HG03280 (cell line): ENCODE measurements at regions not wholly inside any gene's neighbourhood (a gene's known extent, or its start where the extent isn't known, plus 50 kb on each side); places are given as distances from the start of the nearest gene placed in this dataset.

Experiments
- ATAC-seq: cut with Tn5 transposase; IDR thresholded peaks from one replicate; pipeline ENCODE4 v1.9.1; 2021; ENCODE audit warnings: mild to moderate bottlenecking, moderate library complexity; ENCODE audit not compliant: unreplicated experiment

DNA sequence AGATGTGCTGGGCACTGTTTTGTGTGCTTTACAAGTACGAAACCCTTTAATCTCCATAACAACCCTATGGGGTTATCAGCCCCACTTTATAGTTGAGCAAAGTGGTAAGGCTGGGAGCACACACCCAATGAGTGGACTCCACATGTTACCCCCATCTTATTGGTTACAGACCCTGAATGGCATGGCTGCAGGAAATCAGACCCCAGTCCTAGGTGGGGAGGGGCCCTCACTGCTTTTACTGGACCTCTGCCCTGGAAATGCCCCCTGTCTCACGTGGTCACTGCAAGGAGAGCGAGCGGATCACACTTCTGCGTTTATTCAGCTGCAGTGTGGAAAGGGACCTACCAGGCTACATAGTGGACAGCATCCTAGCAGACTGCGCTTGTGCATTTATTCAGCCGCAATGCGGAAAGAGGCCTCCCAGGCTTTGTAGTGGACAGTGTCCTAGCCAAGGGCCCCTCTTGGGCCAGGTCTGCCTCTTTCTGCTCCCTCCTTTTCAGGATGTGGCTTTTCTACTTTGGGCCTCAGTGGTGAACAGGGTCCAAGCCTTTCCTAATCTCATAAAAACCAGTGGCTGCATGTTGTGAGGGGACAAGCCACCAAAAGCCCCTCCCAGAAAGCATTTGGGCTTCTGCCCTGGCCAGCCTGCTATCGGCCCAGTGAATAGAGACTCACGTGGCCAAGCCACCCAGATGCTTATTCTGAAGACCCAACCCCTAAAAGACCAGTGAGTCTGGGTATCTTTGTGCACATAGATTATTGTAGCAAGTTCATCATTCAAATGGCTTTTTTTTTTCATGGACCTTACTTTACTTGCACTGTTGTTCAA lies 405.7 kb upstream of the RNF32 start:
- ATAC-seq, result no peak

- ATAC-seq, result no peak
Observed at GRCh38 chr7:156234192-156234591, 406.4 kb upstream of the RNF32 start.

DNA sequence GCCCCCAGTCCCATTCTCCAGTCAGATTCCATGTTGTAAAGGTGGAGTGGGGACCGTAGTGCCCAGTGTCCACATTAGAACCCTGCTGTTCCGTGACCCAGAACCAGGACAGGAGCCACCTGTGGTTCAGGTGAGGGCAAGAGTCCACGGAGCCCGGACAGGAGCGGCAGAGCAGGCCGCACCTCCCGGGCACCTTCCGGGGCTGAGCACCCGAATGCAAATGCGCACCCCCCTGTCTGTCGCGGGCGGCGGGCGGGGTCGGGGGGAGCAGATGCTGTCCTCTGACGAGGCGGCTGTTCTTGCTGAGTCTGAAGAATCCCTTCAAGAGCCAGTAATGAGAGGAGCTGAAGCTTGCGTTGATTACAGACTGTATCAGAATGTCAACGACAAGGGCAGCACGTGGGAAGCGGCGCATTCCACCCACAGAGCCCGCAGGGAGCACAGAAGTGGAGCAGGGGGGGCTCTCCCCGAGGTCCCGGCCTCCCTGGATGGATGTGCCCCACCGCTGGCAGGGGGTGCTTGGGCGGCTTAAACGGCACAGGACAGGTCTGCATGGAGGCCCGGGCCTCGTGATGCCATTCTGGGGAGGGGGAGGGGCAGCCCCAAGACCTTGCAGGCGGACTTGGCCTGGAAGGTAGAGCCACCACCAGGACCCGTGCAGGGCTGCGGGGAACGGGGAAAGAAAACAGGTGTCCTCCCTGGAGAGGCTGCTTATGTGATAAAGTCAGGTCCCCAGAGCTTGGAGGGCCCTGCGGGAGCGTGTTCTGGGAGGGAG lies 407.5 kb upstream of the RNF32 start:
- ATAC-seq, result no peak

- no peak for ATAC-seq
Observed at GRCh38 chr7:156230576-156230975, 410.0 kb upstream of the RNF32 start.

- no peak for ATAC-seq
Observed at GRCh38 chr7:156224833-156225225, 412.6 kb upstream of the SHH start.

DNA sequence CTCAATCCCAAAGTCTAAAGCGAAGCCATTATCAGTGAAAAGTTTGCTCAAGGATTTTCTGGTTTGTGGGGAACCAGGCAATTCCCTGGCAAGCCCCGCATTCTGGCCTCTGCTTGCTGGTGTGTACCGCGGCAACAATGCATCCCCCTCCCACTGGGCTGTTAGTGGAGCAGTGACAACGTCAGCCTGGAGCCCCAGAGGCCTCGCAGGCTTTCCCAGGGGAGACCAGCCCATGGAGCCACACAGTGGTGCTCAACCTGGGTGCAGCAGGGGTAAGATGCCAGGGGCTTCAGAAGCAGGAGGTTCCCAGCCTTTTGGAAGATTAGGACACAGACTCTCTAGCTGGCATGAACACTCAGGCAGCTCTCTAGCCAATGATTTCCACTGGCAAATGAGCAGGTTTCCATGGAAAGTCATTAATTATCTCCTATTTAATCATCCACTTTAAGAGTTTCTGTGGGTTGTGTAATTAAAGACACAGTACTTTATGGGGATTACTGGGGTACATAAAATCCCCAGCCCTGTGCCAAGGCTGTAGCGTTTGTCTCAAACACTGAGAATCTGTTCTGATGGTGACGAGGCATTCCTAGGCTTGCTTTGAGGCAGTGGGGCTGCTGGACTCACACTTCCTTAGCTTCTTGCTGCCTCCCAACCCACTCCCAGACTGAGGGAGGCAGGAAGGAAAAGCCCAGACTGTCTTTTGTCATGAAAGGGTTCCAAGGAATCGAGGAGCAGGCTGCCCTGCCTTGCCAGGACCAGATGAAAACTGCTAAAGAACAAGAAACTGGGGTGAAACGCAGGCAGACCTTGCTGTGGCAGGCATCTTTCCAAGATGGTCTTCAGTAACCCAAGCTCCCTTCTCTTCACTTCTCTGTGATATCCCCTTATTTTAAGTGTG lies 411.9 kb upstream of the SHH start:
- ATAC-seq, result no peak

DNA sequence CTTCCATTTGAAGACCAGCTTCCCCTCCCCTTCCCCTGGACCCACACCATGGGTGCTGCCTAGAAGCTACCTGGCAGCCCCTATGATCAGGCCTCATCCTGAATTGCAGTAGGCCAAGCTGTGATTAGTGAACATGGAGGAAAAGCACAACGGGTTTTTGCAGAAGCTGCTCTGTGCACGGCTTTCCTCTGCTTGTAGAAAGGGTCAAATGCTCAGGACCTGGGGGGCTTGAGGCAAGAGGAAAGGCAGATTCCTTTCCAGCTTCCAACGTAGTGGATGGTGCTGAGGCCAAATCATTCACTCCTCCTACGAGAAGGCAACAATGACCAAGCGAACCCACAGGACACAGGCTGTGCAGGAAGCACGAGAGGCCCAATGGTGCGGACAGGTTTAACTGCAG lies 410.3 kb upstream of the SHH start:
- ATAC-seq, result no peak

DNA sequence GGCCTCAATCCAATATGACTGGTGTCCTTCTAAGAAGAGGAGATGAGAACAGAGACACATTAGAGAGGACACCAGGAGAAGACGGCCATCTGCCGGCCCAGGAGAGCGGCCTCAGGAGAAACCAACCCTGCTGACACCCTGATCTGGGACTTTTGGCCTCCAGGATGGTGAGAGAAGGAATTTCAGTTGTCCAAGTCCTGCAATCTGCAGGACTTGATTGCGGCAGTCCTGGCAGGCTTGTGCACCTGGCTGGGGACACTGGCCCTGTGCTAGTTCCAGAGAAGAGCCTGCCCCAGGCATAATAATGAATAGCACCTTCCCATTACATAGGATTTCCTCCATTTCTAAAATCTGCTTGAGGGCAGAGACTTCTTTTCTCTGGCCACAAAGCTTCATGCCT lies 409.9 kb upstream of the SHH start:
- no peak for ATAC-seq

DNA sequence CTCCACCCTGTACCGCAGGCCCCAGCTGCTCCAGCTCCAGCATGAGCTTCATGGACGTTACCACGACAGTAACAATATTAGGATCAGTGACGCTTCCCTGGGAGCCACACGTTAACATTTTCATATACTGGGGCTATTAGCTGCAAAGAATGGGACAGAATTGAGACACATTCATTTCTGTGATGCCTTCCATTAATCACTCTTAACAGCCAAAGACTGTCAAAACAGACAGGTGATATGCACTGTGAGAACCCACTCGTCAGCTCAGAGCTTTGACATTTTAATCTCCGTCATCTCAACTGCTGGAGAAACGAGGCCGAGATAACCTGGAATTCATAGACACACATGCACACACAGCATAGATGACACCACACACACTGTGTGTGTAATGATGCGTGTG lies 408.4 kb upstream of the SHH start:
- ATAC-seq, result no peak

DNA sequence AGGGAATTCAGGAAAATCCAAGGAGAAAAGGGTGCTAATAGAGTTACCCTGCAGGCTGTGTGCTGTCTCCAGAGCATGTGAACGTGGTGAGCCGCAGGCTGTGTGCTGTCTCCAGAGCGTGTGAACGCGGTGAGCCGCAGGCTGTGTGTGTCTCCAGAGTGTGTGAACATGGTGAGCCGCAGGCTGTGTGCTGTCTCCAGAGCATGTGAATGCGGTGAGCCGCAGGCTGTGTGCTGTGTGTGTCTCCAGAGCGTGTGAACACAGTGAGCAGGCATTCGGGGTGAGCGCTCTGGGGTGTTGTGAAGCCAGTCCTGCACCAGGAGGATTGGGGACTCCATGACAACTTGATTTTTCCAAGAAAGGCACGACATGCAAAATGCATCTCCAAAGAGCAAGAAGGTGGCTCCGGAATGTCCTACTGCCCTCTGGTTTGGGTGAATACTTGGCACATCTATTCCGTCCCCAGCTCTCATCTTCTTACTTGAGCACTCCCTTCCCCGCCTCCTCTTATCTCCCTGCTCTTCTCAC lies 407.9 kb upstream of the SHH start:
- no peak for ATAC-seq

- no peak for ATAC-seq
Observed at GRCh38 chr7:156219307-156220077, 407.2 kb upstream of the SHH start.

GRCh38 chr7:156218544-156219306 lies 406.5 kb upstream of the SHH start:
- ATAC-seq, result no peak

GRCh38 chr7:156217803-156218202 lies 405.5 kb upstream of the SHH start:
- no peak for ATAC-seq

DNA sequence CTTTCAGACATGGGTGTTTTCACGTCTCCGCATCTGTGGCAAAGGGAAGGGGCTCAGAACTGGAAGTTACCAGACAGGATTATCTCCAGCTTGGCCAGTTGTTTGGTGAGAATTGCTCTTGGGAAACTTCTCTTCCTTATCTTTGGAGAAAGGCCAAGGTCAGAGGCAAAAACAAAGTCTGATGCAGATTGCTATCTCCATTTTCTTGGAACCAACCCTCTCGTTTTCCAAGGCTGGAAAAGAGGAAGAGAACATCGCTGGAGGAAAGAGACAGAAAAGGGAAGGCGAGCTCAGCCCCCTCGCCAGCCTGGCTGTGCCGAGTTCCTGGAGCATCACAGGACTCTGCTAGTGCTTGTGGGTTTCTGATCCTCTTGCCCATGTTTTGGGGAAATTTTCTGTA lies 396.8 kb upstream of the SHH start:
- ATAC-seq, result no peak

GRCh38 chr7:156207306-156207705 lies 395.0 kb upstream of the SHH start:
- ATAC-seq, result no peak

DNA sequence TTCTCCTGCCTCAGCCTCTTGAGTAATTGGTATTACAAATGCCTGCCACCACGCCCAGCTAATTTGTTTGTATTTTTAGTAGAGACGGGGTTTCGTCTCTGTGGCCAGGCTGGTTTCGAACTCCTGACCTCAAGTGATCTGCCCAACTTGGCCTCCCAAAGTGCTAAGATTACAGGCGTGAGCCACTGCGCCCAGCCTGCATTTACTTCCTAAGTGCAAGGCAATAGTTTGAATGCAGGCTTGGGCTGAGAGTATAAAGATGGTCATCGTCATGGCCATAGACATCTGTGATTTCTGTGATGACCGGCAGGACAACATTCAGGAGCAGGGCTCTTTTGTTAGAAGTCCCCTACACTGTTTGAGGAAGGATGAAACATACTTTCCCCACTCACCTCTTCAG lies 393.9 kb upstream of the SHH start:
- no peak for ATAC-seq

- no peak for ATAC-seq
Observed at GRCh38 chr7:156204820-156205219, 392.6 kb upstream of the SHH start.

DNA sequence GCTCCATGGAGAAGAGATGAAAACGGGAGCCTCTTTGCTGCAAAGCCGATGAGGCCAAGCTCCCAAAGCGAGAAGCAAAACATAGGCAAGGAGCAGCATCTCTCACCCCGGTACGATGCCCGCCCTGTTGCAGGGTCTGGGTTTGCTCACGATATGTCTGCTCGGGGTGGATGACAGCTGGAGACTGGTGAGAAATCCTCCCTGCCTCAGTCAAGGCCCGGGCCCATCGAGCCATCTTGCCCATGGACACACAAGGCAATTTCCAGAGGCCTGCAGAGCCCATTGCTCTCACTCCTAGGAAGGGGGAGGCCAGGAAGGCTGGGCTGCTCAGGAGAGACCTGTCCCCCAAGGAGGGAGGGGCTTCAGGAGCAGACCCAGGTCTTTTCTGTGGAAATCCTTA lies 391.7 kb upstream of the SHH start:
- ATAC-seq, result no peak

DNA sequence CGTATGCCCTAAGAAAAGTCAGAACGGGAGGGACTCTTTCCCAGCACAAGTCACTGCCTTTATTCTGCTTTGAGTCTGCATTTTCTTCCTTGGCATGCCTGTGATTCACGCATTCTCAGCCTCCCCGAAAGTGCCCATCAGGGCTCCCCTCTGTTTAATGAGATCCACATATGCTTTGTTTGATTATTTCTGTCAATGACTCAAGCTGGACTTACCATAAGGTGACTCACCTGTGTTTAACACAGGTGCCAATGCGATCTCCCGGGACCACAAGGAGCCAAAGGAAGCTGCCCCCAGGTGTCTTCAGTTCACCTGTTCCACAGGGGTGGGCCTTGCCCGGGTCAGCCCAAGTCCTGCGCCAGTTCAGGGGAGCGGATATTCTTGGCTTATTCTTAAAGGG lies 386.0 kb upstream of the SHH start:
- no peak for ATAC-seq

DNA sequence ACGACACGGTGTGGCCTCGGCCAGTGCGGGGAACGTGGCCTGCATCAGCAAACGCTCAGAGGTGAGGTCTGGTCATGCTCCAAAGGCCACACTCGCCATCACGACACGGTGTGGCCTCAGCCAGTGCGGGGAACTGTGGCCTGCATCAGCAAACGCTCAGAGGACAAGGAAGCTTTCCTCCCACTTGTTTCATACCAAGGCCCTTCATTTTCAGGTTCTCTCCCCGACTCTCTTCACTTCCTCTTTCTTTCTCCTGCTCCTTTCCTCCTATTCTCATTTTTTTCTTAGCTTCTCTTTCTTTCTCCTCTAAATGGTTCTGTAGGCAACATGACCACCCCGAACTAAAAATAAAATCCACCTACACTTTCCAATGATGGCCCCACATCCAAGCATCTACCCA lies 384.4 kb upstream of the SHH start:
- no peak for ATAC-seq
